ENCODE measurements at regions not wholly inside any gene's neighbourhood (a gene's known extent, or its start where the extent isn't known, plus 50 kb on each side); places are given as distances from the start of the nearest gene placed in this dataset.

- Histone ChIP-seq H3K79me2 (ENCODE audit: low read length) (no peaks in the 10 kb centered on the region), H3K36me3 (replicated peaks; ENCODE audit: low read depth, low read length) (no peaks in the 10 kb centered on the region), H3K27ac (ENCODE audit: low read length) (no peak overlapping the region), H3K27me3 (ENCODE audit: low read depth, low read length) (no peaks in the 10 kb centered on the region), H3K9me3 (ENCODE audit: insufficient read depth, low read length) (no peaks in the 10 kb centered on the region), H3K4me3 (ENCODE audit: low read length) (no peak overlapping the region), H3K4me1 (ENCODE audit: low read length) (no peaks in the 10 kb centered on the region), H3K9ac (ENCODE audit: low read length) (no peak overlapping the region), H2AFZ (ENCODE audit: low read depth, low read length) (no peak overlapping the region), H4K20me1 (ENCODE audit: insufficient read depth, low read length) (no peaks in the 10 kb centered on the region), H3K4me2 (ENCODE audit: low read length) (no peak overlapping the region)
- TF ChIP-seq EZH2phosphoT487 (IDR thresholded peaks at IDR 0.05; ENCODE audit: low read depth) (no peak), CTCF (IDR thresholded peaks at IDR 0.05; ENCODE audit: low read depth, low read length) (no peak)
These were observed 413.3 kb downstream of the BCL11A start for GRCh38 chr2:60140185-60140584.

- Histone ChIP-seq H3K4me2 (ENCODE audit: low read length) (no peak overlapping the region), H3K4me3 (ENCODE audit: low read length) (no peak overlapping the region), H3K36me3 (replicated peaks; ENCODE audit: low read depth, low read length) (no peaks in the 10 kb centered on the region), H3K79me2 (ENCODE audit: low read length) (no peaks in the 10 kb centered on the region), H3K4me1 (ENCODE audit: low read length) (no peaks in the 10 kb centered on the region), H3K9me3 (ENCODE audit: insufficient read depth, low read length) (no peaks in the 10 kb centered on the region), H3K9ac (ENCODE audit: low read length) (no peak overlapping the region), H4K20me1 (ENCODE audit: insufficient read depth, low read length) (no peaks in the 10 kb centered on the region), H2AFZ (ENCODE audit: low read depth, low read length) (no peak overlapping the region), H3K27ac (ENCODE audit: low read length) (no peak overlapping the region), H3K27me3 (ENCODE audit: low read depth, low read length) (no peaks in the 10 kb centered on the region)
- TF ChIP-seq CTCF (IDR thresholded peaks at IDR 0.05; ENCODE audit: low read depth, low read length) = no peak
- no peak for TF ChIP-seq EZH2phosphoT487 (IDR thresholded peaks at IDR 0.05; ENCODE audit: low read depth)
These were observed 416.5 kb downstream of the BCL11A start for GRCh38 chr2:60136913-60137312.

- Histone ChIP-seq H3K9ac (ENCODE audit: low read length) (no peak overlapping the region), H3K4me1 (ENCODE audit: low read length) (no peaks in the 10 kb centered on the region), H3K79me2 (ENCODE audit: low read length) (no peaks in the 10 kb centered on the region), H2AFZ (ENCODE audit: low read depth, low read length) (no peak overlapping the region), H3K4me3 (ENCODE audit: low read length) (no peak overlapping the region), H3K4me2 (ENCODE audit: low read length) (no peak overlapping the region), H3K27me3 (ENCODE audit: low read depth, low read length) (no peaks in the 10 kb centered on the region), H3K9me3 (ENCODE audit: insufficient read depth, low read length) (no peaks in the 10 kb centered on the region), H4K20me1 (ENCODE audit: insufficient read depth, low read length) (no peaks in the 10 kb centered on the region), H3K36me3 (replicated peaks; ENCODE audit: low read depth, low read length) (no peaks in the 10 kb centered on the region), H3K27ac (ENCODE audit: low read length) (no peak overlapping the region)
- TF ChIP-seq CTCF (IDR thresholded peaks at IDR 0.05; ENCODE audit: low read depth, low read length) = no peak
- no peak for TF ChIP-seq EZH2phosphoT487 (IDR thresholded peaks at IDR 0.05; ENCODE audit: low read depth)
These were observed 426.3 kb downstream of the BCL11A start for GRCh38 chr2:60127191-60127590.

GRCh38 chr2:60125611-60126426, 427.6 kb downstream of the BCL11A start:
- Histone ChIP-seq H4K20me1 (ENCODE audit: insufficient read depth, low read length) (no peaks in the 10 kb centered on the region), H2AFZ (ENCODE audit: low read depth, low read length) (no peak overlapping the region), H3K27me3 (ENCODE audit: low read depth, low read length) (no peaks in the 10 kb centered on the region), H3K36me3 (replicated peaks; ENCODE audit: low read depth, low read length) (no peaks in the 10 kb centered on the region), H3K4me1 (ENCODE audit: low read length) (no peaks in the 10 kb centered on the region), H3K4me3 (ENCODE audit: low read length) (no peak overlapping the region), H3K27ac (ENCODE audit: low read length) (no peak overlapping the region), H3K79me2 (ENCODE audit: low read length) (no peaks in the 10 kb centered on the region), H3K9ac (ENCODE audit: low read length) (no peak overlapping the region), H3K4me2 (ENCODE audit: low read length) (no peak overlapping the region), H3K9me3 (ENCODE audit: insufficient read depth, low read length) (no peaks in the 10 kb centered on the region)
- TF ChIP-seq EZH2phosphoT487 (IDR thresholded peaks at IDR 0.05; ENCODE audit: low read depth) = no peak
- no peak for TF ChIP-seq CTCF (IDR thresholded peaks at IDR 0.05; ENCODE audit: low read depth, low read length)

Measured in OCI-LY3 (cell line).